OCI-LY1 (cell line): ENCODE measurements at regions not wholly inside any gene's neighbourhood (a gene's known extent, or its start where the extent isn't known, plus 50 kb on each side); places are given as distances from the start of the nearest gene placed in this dataset.

Experiments used
- CTCF ChIP-seq: fragments of 200-600 bp; sonication (generic), shearing (Covaris generic); IDR thresholded peaks from 2 replicates; pipeline ENCODE4 v1.5.1; 2017; ENCODE audit warnings: mild to moderate bottlenecking, antibody characterized with exemption, low read length, moderate library complexity, mixed read lengths
- EZH2 ChIP-seq: fragments of 200-600 bp; sonication (generic), shearing (Covaris generic); IDR thresholded peaks from 2 replicates; pipeline ENCODE4 v1.8.0; 2017; ENCODE audit warnings: borderline replicate concordance, mixed run types, mild to moderate bottlenecking, antibody characterized with exemption, low read length, moderate library complexity, mixed read lengths

GRCh38 chr13:54312885-54313284 is 1284.3 kb downstream of the OLFM4 start:
- TF ChIP-seq CTCF (no peak), EZH2 (no peak)
